Activated CD8-positive, alpha-beta T cell treated with anti-CD3 and anti-CD28 coated beads, Interleukin-2, amount 10 ng/mL, durations not matched to agents 7 days and 5 days (primary cell): ENCODE measurements at regions not wholly inside any gene's neighbourhood (a gene's known extent, or its start where the extent isn't known, plus 50 kb on each side); places are given as distances from the start of the nearest gene placed in this dataset.

Experiments used
- ATAC-seq: fragments of 150-1000 bp; cut with Tn5 transposase; one replicate; pipeline ENCODE4 v1.10.0; 2021; ENCODE audit warnings: moderate library complexity
- CTCF ChIA-PET: fragments of 350-600 bp; sonication (Branson Sonifier 250); formaldehyde crosslinking; loops from one replicate; lab custom pipeline; 2021; ENCODE audit warnings: antibody characterized with exemption; lab: Charles Lee
- POLR2A ChIA-PET: fragments of 350-600 bp; sonication (Branson Sonifier 250); formaldehyde crosslinking; loops from one replicate; lab custom pipeline; 2021; ENCODE audit warnings: antibody characterized with exemption; lab: Charles Lee
- DNase-seq: peaks from one replicate; pipeline ENCODE4 v3.0.0-alpha.2; 2020
- H3K27ac Mint-ChIP-seq: one replicate; pipeline ENCODE4 v1.8.0; 2021; ENCODE audit warnings: mild to moderate bottlenecking, mixed read lengths
- H3K27me3 Mint-ChIP-seq: one replicate; pipeline ENCODE4 v1.8.0; 2021; ENCODE audit warnings: low read depth, mixed read lengths
- H3K36me3 Mint-ChIP-seq: one replicate; pipeline ENCODE4 v1.8.0; 2021; ENCODE audit warnings: low read depth, mixed read lengths
- H3K4me1 Mint-ChIP-seq: one replicate; pipeline ENCODE4 v1.8.0; 2021; ENCODE audit warnings: low read depth, mixed read lengths
- H3K4me3 Mint-ChIP-seq: one replicate; pipeline ENCODE4 v1.8.0; 2021; ENCODE audit warnings: mild to moderate bottlenecking, mixed read lengths
- H3K9me3 Mint-ChIP-seq: one replicate; pipeline ENCODE4 v1.8.0; 2022; ENCODE audit warnings: mixed read lengths; ENCODE audit not compliant: insufficient read depth

GRCh38 chr14:85380881-85381280 is 149.1 kb upstream of the FLRT2 start:
- no peak for DNase-seq
- CTCF ChIA-PET: no interaction called here
- H3K4me3 Mint-ChIP-seq: no peak overlapping the region
- POLR2A ChIA-PET: no interaction called here
- no peak for ATAC-seq
- H3K36me3 Mint-ChIP-seq: no peaks in the 10 kb centered on the region
- H3K9me3 Mint-ChIP-seq: peaks cover 3% of the 10 kb centered on the region
- H3K4me1 Mint-ChIP-seq: no peaks in the 10 kb centered on the region
- no peaks in the 10 kb centered on the region for H3K27me3 Mint-ChIP-seq
- H3K27ac Mint-ChIP-seq: no peak overlapping the region

- Mint-ChIP-seq H3K9me3 (peaks cover 3% of the 10 kb centered on the region), H3K4me1 (no peaks in the 10 kb centered on the region), H3K27me3 (no peaks in the 10 kb centered on the region), H3K4me3 (no peak overlapping the region), H3K27ac (no peak overlapping the region), H3K36me3 (no peaks in the 10 kb centered on the region)
- DNase-seq (no peak), ATAC-seq (no peak)
- CTCF ChIA-PET: no interaction called here
- POLR2A ChIA-PET: no interaction called here
These were observed 147.6 kb upstream of the FLRT2 start for GRCh38 chr14:85382341-85382740.

- no peak for ATAC-seq
- no peak for DNase-seq
- ChIA-PET CTCF (no interaction called here), POLR2A (no interaction called here)
- H3K4me3 Mint-ChIP-seq: no peak overlapping the region
- no peaks in the 10 kb centered on the region for H3K27me3 Mint-ChIP-seq
- H3K27ac Mint-ChIP-seq: no peak overlapping the region
- no peaks in the 10 kb centered on the region for H3K9me3 Mint-ChIP-seq
- peaks cover 7% of the 10 kb centered on the region for H3K4me1 Mint-ChIP-seq
- H3K36me3 Mint-ChIP-seq: no peaks in the 10 kb centered on the region
These were observed 142.8 kb upstream of the FLRT2 start for GRCh38 chr14:85387181-85387580.

- ChIA-PET POLR2A (no interaction called here), CTCF (no interaction called here)
- Mint-ChIP-seq H3K4me3 (no peak overlapping the region), H3K27ac (no peak overlapping the region), H3K9me3 (no peaks in the 10 kb centered on the region), H3K27me3 (no peaks in the 10 kb centered on the region), H3K4me1 (peaks cover 7% of the 10 kb centered on the region), H3K36me3 (no peaks in the 10 kb centered on the region)
- ATAC-seq (no peak), DNase-seq (no peak)
These were observed 139.7 kb upstream of the FLRT2 start for GRCh38 chr14:85390236-85390635.

GRCh38 chr14:85391455-85391854 is 138.5 kb upstream of the FLRT2 start:
- H3K4me1 Mint-ChIP-seq: peaks cover 7% of the 10 kb centered on the region
- H3K27ac Mint-ChIP-seq: no peak overlapping the region
- no peaks in the 10 kb centered on the region for H3K27me3 Mint-ChIP-seq
- ChIA-PET CTCF (no interaction called here), POLR2A (no interaction called here)
- no peak overlapping the region for H3K4me3 Mint-ChIP-seq
- DNase-seq (no peak), ATAC-seq (no peak)
- H3K9me3 Mint-ChIP-seq: peaks cover 4% of the 10 kb centered on the region
- H3K36me3 Mint-ChIP-seq: no peaks in the 10 kb centered on the region

GRCh38 chr14:85391892-85392291 is 138.1 kb upstream of the FLRT2 start:
- H3K27ac Mint-ChIP-seq: no peak overlapping the region
- H3K4me3 Mint-ChIP-seq: no peak overlapping the region
- no peaks in the 10 kb centered on the region for H3K36me3 Mint-ChIP-seq
- ChIA-PET POLR2A (no interaction called here), CTCF (no interaction called here)
- peaks cover 9% of the 10 kb centered on the region for H3K9me3 Mint-ChIP-seq
- no peaks in the 10 kb centered on the region for H3K27me3 Mint-ChIP-seq
- DNase-seq (peak; percentile 28), ATAC-seq (no peak)
- peaks cover 7% of the 10 kb centered on the region for H3K4me1 Mint-ChIP-seq

GRCh38 chr14:85399186-85399585 is 130.8 kb upstream of the FLRT2 start:
- Mint-ChIP-seq H3K4me3 (no peak overlapping the region), H3K27me3 (no peaks in the 10 kb centered on the region), H3K27ac (no peak overlapping the region), H3K36me3 (no peaks in the 10 kb centered on the region), H3K4me1 (no peaks in the 10 kb centered on the region), H3K9me3 (peaks cover 10% of the 10 kb centered on the region)
- ChIA-PET POLR2A (no interaction called here), CTCF (interaction anchor here (0.6 kb wide), 1 partner anchor 201 kb away, joined by 3 read pairs; no protein-coding TSS in a partner anchor)
- ATAC-seq (no peak), DNase-seq (no peak)

- H3K4me3 Mint-ChIP-seq: no peak overlapping the region
- ATAC-seq (no peak), DNase-seq (no peak)
- CTCF ChIA-PET: no interaction called here
- no peaks in the 10 kb centered on the region for H3K36me3 Mint-ChIP-seq
- peaks cover 10% of the 10 kb centered on the region for H3K9me3 Mint-ChIP-seq
- POLR2A ChIA-PET: no interaction called here
- H3K27me3 Mint-ChIP-seq: no peaks in the 10 kb centered on the region
- no peak overlapping the region for H3K27ac Mint-ChIP-seq
- peaks cover 3% of the 10 kb centered on the region for H3K4me1 Mint-ChIP-seq
These were observed 129.3 kb upstream of the FLRT2 start for GRCh38 chr14:85400678-85401077.

GRCh38 chr14:85401384-85401783 is 128.6 kb upstream of the FLRT2 start:
- ATAC-seq (no peak), DNase-seq (no peak)
- ChIA-PET CTCF (no interaction called here), POLR2A (no interaction called here)
- Mint-ChIP-seq H3K4me3 (no peak overlapping the region), H3K36me3 (no peaks in the 10 kb centered on the region), H3K27ac (no peak overlapping the region), H3K9me3 (peaks cover 7% of the 10 kb centered on the region), H3K4me1 (peaks cover 3% of the 10 kb centered on the region), H3K27me3 (no peaks in the 10 kb centered on the region)

- no peak for DNase-seq
- H3K36me3 Mint-ChIP-seq: no peaks in the 10 kb centered on the region
- H3K4me3 Mint-ChIP-seq: no peak overlapping the region
- ChIA-PET POLR2A (no interaction called here), CTCF (no interaction called here)
- peaks cover 3% of the 10 kb centered on the region for H3K4me1 Mint-ChIP-seq
- H3K9me3 Mint-ChIP-seq: no peaks in the 10 kb centered on the region
- H3K27me3 Mint-ChIP-seq: no peaks in the 10 kb centered on the region
- ATAC-seq: no peak
- H3K27ac Mint-ChIP-seq: no peak overlapping the region
These were observed 127.3 kb upstream of the FLRT2 start for GRCh38 chr14:85402569-85403162.

- no peaks in the 10 kb centered on the region for H3K9me3 Mint-ChIP-seq
- peaks cover 2% of the 10 kb centered on the region for H3K4me1 Mint-ChIP-seq
- ATAC-seq (no peak), DNase-seq (no peak)
- ChIA-PET POLR2A (no interaction called here), CTCF (no interaction called here)
- no peaks in the 10 kb centered on the region for H3K36me3 Mint-ChIP-seq
- H3K27me3 Mint-ChIP-seq: no peaks in the 10 kb centered on the region
- no peak overlapping the region for H3K4me3 Mint-ChIP-seq
- H3K27ac Mint-ChIP-seq: no peak overlapping the region
These were observed 120.3 kb upstream of the FLRT2 start for GRCh38 chr14:85409481-85410210.

- DNase-seq: no peak
- Mint-ChIP-seq H3K36me3 (no peaks in the 10 kb centered on the region), H3K4me1 (no peaks in the 10 kb centered on the region), H3K27me3 (no peaks in the 10 kb centered on the region), H3K27ac (no peak overlapping the region), H3K4me3 (no peak overlapping the region), H3K9me3 (peaks cover 1% of the 10 kb centered on the region)
- no peak for ATAC-seq
- POLR2A ChIA-PET: no interaction called here
- CTCF ChIA-PET: no interaction called here
These were observed 117.2 kb upstream of the FLRT2 start for GRCh38 chr14:85412756-85413155.
